Fibroblast of gingiva (primary cell): ENCODE measurements at regions not wholly inside any gene's neighbourhood (a gene's known extent, or its start where the extent isn't known, plus 50 kb on each side); places are given as distances from the start of the nearest gene placed in this dataset.

Source experiments
- DNase-seq: peaks from one replicate; pipeline ENCODE4 v3.0.0-alpha.2; 2011; ENCODE audit warnings: low read depth

- DNase-seq: no peak
Observed at GRCh38 chr7:156127166-156128134, 315.2 kb upstream of the SHH start.

DNA sequence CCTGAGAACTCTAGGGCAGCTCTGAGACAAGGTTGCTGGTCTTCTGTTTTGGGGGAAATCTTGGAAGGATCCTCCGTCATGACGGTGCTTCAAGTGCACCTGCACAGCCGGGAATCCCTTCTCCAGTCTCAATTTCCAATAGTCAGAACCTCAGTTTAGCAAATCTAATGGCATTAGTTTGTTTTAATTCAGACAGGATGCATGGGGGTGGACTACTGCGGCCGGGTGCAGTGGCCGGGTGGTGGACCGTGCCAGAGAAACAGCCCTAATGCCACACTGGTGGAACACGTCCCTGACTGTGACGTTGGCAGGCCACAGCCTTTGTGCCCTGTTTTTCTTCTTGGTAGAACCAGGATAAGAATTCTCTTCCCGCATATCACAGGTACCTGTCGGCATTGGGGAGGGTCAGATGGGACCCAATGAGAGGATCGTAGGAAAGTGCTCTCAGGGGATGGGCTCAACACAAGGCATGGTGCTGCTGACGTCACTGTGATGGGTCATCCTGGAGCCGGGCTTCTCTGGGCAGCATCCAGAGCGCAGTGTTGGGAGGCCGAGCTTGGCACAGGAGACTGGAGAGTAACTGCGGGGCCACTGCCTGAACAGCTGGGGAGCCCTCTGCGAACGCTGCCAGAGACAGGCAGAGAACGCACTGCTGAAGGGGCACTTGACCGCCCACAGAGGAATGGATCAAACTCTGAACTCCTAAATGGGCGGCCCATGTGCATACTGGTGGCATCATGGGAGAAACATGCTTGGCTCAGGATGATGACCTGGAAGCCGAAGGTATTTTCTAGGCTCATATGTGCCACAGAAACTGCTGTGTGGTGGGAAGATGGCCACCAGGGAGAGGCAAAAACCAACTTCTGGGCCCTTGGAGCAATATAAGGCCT is 313.8 kb upstream of the SHH start:
- DNase-seq: no peak

GRCh38 chr7:156124356-156124755 is 312.1 kb upstream of the SHH start:
- no peak for DNase-seq

- no peak for DNase-seq
Observed at GRCh38 chr7:156123362-156123761, 311.1 kb upstream of the SHH start.

DNA sequence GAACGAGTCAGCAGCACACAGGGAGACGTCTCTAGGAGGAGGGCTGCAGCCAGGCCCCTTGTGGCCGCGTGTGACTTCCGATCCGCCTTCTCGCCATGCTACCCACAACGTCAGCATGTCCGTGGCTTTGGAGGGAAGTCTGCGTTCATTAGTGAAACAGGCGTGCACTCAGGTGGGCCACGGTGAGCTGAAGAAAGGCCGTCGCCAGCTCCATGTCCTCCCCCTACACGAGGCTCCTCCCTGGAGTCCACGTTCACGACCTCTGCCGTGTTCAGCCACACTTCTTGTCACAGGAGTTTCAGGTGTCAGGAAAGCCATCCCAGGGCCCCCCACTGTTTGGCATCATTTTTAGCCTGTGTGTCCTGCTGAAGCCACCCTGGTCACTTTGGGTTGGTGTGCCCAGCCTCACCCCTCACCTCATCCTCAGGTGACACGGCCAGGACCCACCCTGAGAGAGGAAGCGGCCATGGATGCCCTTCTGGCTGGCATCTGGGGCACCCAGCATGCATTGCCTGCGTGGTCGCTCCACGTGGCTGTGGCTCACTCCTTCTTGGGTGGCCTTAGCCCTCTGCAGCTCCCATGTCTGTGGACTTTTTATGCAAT is 310.6 kb upstream of the SHH start:
- DNase-seq: no peak

- DNase-seq: no peak
Observed at GRCh38 chr7:156121956-156122355, 309.7 kb upstream of the SHH start.

GRCh38 chr7:156121434-156121833 is 309.2 kb upstream of the SHH start:
- DNase-seq: no peak

DNA sequence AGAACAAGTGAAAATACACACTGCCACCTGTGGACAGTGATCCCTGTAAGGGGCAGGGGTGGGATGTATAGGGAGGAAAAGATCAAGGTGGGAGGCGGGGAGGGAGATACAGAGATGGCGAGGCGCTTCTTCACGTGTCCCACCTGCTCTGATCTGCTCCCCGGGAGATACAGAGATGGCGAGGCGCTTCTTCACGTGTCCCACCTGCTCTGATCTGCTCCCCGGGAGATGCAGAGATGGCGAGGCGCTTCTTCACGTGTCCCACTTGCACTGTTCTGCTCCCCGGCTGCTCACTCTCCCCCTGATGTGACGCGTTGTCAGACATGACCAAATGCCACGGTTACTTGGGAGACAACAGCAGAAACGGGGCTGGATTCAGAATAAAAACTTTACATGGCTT is 308.3 kb upstream of the SHH start:
- no peak for DNase-seq

- DNase-seq: no peak
Observed at GRCh38 chr7:156119771-156120170, 307.5 kb upstream of the SHH start.

DNA sequence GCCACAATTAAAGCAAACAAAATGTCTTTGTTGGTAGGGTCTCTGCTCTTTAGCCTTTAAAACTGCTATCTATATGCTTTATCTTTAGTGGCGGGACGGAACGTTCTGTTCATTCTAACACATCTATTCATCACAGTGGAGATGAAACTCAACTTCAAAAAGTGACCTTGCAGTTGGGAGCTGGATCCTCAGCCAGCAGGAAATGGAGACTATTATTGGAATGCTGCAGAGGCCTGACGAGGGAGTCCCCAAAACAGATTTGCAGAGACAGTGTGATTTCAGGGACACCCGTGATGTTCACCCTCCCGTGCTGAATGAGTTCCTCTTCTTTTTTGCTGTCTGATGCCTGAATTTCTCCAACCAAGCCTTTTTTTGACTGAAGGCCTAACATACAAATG is 306.0 kb upstream of the SHH start:
- no peak for DNase-seq

- no peak for DNase-seq
Observed at GRCh38 chr7:156117542-156118247, 305.4 kb upstream of the SHH start.

GRCh38 chr7:156116514-156117215 is 304.4 kb upstream of the SHH start:
- no peak for DNase-seq

GRCh38 chr7:156115582-156115981 is 303.3 kb upstream of the SHH start:
- no peak for DNase-seq

DNA sequence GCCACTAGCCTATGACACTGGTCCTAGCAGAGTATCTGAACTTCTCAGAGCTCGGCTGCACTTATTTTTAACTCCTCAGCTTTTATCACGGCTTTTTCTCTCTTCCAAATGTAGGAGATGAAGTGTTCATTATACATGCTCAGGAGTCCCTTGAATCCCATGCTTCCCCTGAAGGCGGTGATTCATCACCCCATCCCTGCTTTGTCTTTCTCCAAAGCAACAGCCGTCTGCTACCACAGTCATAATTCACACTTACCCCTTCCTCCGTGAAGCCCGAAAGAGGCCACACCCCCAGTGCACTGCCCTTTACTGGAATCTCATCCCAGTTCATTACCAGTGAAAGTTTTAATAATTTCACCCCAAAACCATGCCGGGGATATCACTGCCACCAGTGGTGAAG is 301.5 kb upstream of the SHH start:
- DNase-seq: no peak

GRCh38 chr7:156109988-156110387 is 297.7 kb upstream of the SHH start:
- DNase-seq: no peak

GRCh38 chr7:156109076-156109475 is 296.8 kb upstream of the SHH start:
- no peak for DNase-seq

DNA sequence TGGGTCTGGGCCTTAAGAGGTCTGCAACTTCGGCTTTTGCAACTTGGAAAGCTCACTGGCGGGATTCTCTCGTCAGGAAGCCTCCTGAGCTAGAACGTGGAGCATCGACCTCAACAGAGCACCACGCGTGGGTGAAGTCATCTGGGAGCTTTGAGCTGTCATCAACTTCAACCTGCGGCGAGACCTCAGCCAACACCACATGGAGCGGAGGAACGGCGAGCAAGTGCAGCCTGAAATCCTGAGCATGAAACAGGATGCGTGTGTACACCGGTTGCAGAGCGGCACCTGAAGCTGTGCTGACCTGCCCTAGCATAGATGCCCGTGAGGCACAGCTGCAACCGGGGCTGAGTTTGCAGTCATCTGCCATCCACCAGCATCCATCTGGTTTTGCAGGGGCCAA is 295.7 kb upstream of the SHH start:
- no peak for DNase-seq

DNA sequence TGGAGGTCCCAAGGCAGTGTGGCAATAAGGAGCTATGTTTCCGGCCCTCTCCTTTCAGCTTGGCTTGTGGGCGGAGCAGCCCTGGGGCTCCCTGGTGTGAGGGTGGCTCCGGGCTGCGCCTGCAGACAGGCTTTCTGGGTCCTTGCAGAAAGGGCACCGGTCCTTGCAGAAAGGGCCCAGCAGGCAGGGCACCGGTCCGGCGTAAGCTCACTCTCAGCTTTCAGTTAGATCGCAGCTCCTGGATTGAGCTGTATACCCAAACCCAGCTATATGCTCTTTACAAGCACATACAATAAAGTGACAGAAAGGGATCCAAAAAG is 293.8 kb upstream of the SHH start:
- no peak for DNase-seq

DNA sequence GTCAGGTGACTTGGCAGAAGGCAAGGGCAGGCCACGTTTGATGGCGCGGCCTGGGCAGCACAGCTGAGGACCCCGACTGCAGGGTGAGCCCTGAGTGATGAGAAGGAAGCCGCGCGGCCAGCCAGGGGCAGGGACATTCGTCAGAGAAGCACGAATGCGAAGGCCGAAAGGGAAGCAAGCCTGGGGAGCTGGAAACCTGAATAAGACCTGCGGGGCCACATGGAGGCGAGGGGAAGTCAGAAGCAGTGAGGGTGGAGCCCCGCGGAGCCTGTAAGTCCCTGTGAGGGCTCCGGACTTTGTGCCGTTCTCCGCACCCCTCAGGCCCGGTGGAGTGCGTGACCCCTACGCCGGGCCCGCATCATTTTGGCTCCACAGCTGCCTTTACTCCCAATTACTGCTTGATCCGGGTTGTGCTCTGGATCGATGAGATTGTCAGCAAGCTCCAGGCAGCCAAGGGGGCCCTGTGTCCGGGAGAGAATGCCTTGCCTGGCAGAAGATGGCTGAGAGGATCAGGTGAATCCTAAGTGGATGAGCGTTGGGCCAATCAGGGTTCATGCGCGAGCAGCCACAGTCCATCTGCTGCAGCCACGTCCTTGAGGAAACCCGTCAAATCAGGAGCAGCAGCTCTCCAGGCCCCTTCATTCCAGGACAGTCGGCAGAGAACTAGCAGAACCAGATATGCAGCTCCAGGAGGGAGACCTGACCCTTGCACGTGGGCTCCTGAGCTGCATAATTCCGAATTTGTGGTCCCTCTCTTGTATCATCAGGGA is 293.3 kb upstream of the SHH start:
- no peak for DNase-seq

GRCh38 chr7:156104501-156105336 is 292.5 kb upstream of the SHH start:
- DNase-seq: no peak
